ENCODE measurements at regions not wholly inside any gene's neighbourhood (a gene's known extent, or its start where the extent isn't known, plus 50 kb on each side); places are given as distances from the start of the nearest gene placed in this dataset.

DNA sequence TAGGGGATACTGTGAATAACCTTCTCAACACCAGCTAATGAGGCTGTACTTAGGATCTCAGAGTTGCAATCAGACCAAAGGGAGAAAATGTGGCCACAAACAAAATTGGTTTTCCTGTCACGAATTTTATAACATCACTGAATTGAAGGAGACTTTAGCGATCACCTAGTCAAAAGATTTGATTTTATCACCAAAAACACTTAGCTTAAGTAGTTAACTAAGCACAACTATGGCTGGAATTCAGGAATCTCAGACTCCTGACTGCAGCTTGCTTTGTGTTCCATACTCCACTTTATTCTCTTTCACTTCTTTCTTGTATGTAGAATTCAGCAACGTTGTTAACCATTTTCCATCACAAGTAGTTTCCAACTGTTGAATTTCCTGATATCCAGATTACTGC lies 152.0 kb downstream of the SLC16A9 start:
- TF ChIP-seq, protein P1, sequence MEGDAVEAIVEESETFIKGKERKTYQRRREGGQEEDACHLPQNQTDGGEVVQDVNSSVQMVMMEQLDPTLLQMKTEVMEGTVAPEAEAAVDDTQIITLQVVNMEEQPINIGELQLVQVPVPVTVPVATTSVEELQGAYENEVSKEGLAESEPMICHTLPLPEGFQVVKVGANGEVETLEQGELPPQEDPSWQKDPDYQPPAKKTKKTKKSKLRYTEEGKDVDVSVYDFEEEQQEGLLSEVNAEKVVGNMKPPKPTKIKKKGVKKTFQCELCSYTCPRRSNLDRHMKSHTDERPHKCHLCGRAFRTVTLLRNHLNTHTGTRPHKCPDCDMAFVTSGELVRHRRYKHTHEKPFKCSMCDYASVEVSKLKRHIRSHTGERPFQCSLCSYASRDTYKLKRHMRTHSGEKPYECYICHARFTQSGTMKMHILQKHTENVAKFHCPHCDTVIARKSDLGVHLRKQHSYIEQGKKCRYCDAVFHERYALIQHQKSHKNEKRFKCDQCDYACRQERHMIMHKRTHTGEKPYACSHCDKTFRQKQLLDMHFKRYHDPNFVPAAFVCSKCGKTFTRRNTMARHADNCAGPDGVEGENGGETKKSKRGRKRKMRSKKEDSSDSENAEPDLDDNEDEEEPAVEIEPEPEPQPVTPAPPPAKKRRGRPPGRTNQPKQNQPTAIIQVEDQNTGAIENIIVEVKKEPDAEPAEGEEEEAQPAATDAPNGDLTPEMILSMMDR (IDR thresholded peaks at IDR 0.05; ENCODE audit: low read depth, low read length): no peak
- no peak for TF ChIP-seq EZH2phosphoT487 (IDR thresholded peaks at IDR 0.05; ENCODE audit: low read depth)

Data from OCI-LY3 (cell line).